GM12878 (cell line): ENCODE measurements at regions not wholly inside any gene's neighbourhood (a gene's known extent, or its start where the extent isn't known, plus 50 kb on each side); places are given as distances from the start of the nearest gene placed in this dataset.

Experiments used
- ATAC-seq: fragments of 200-7000 bp; cut with Tn5 transposase; 3 replicates; pipeline ENCODE4 v1.9.1; 2020; ENCODE audit warnings: mild to moderate bottlenecking, moderate library complexity
- BruUV-seq: library from RNA; stranded (reverse); fragments of 400-500 nt; replicated peaks from 2 replicates; lab custom pipeline; 2021; lab: Mats Ljungman, UMichigan
- CTCF ChIA-PET: fragments of 300-600 bp; sonication (Branson Sonifier 250); formaldehyde crosslinking; extraction: SDS; loops from one replicate; lab custom pipeline; 2021; ENCODE audit warnings: inconsistent platforms; lab: Yijun Ruan, JAX
- POLR2A ChIA-PET: fragments of 350-600 bp; formaldehyde crosslinking; extraction: SDS; loops from one replicate; lab custom pipeline; 2021; ENCODE audit warnings: inconsistent platforms; lab: Charles Lee
- RAD21 ChIA-PET: fragments of 300-600 bp; sonication (Branson Sonifier 250); formaldehyde crosslinking; loops from one replicate; lab custom pipeline; 2023; ENCODE audit warnings: antibody characterized with exemption; ENCODE audit not compliant: unreplicated experiment; lab: Charles Lee
- SMC1A ChIA-PET: fragments of 300-600 bp; sonication (Branson Sonifier 250); formaldehyde crosslinking; loops from one replicate; lab custom pipeline; 2023; ENCODE audit not compliant: unreplicated experiment, uncharacterized antibody; lab: Charles Lee
- DNase-seq: peaks from one replicate; pipeline ENCODE4 v3.0.0-alpha.2; 2011; ENCODE audit warnings: low read depth, low spot score
- FAIRE-seq: peaks from 3 replicates; lab custom pipeline; 2011; peaks lifted over from hg19 to GRCh38; lab: Jason Lieb, UNC
- H2AFZ ChIP-seq: 2 replicates; pipeline ENCODE4 v1.6.0; 2011; ENCODE audit warnings: low read depth, low read length, control low read depth; ENCODE audit not compliant: control insufficient read depth
- H3K27ac ChIP-seq: 2 replicates; pipeline ENCODE4 v1.5.1; 2011; ENCODE audit warnings: control low read depth; ENCODE audit not compliant: control insufficient read depth, insufficient read depth
- H3K27me3 ChIP-seq, 2 experiments: replicated peaks in 1 of 2; 2 replicates each; pipeline versions ENCODE4 v1.6.0 to v1.6.1; 2011; ENCODE audit warnings: low read length in 1 of 2; ENCODE audit not compliant: control insufficient read depth in 2 of 2, insufficient read depth in 2 of 2
- H3K36me3 ChIP-seq, 2 experiments: 2 replicates each; pipeline ENCODE4 v1.5.1; 2011; ENCODE audit warnings: low read length in 1 of 2; ENCODE audit not compliant: control insufficient read depth in 2 of 2, insufficient read depth in 2 of 2
- H3K4me1 ChIP-seq: 2 replicates; pipeline ENCODE4 v1.6.1; 2011; ENCODE audit warnings: mild to moderate bottlenecking, low read length, moderate library complexity, mixed read lengths; ENCODE audit not compliant: control insufficient read depth, insufficient read depth
- H3K4me2 ChIP-seq: 2 replicates; pipeline ENCODE4 v1.6.0; 2011; ENCODE audit warnings: control low read depth; ENCODE audit not compliant: control insufficient read depth, insufficient read depth
- H3K4me3 ChIP-seq: fragments of 200-600 bp; sonication (generic); 2 replicates; pipeline ENCODE4 v1.5.1; 2016
- H3K79me2 ChIP-seq: 2 replicates; pipeline ENCODE4 v1.6.0; 2011; ENCODE audit warnings: low read length; ENCODE audit not compliant: control insufficient read depth, insufficient read depth
- H3K9ac ChIP-seq: 2 replicates; pipeline ENCODE4 v1.8.0; 2011; ENCODE audit warnings: low read length, control low read depth, mixed read lengths; ENCODE audit not compliant: control insufficient read depth, insufficient read depth
- H3K9me3 ChIP-seq: replicated peaks from 3 replicates; pipeline ENCODE4 v1.5.1; 2011; ENCODE audit warnings: mild to moderate bottlenecking, low read length; ENCODE audit not compliant: control insufficient read depth, insufficient read depth
- H4K20me1 ChIP-seq: 2 replicates; pipeline ENCODE4 v1.6.0; 2011; ENCODE audit not compliant: control insufficient read depth, insufficient read depth
- ATF2 ChIP-seq: IDR thresholded peaks from 2 replicates; pipeline ENCODE4 v1.6.1; 2012; ENCODE audit warnings: low read length, inconsistent platforms
- BHLHE40 ChIP-seq, 2 experiments: fragments of 450-650 bp in 1 of 2; IDR thresholded peaks; 2 replicates each; pipeline ENCODE4 v1.6.1; 2011 to 2017; ENCODE audit warnings: low read depth in 2 of 2, borderline replicate concordance in 1 of 2, improper control_type of control experiment in 1 of 2, low read length in 1 of 2, mild to moderate bottlenecking in 1 of 2
- ESRRA ChIP-seq: IDR thresholded peaks from 2 replicates; pipeline ENCODE4 v1.6.1; 2012; ENCODE audit warnings: mild to moderate bottlenecking, low read length, improper control_type of control experiment
- ETV6 ChIP-seq, 2 experiments: fragments of 450-650 bp in 1 of 2; IDR thresholded peaks in 1 of 2; conservative IDR thresholded peaks in 1 of 2; 2 replicates each; pipeline ENCODE4 v1.6.1; 2014; ENCODE audit warnings: antibody characterized with exemption in 1 of 2, borderline replicate concordance in 1 of 2, low read depth in 1 of 2, mild to moderate bottlenecking in 1 of 2, moderate library complexity in 1 of 2
- NFIC ChIP-seq: IDR thresholded peaks from 2 replicates; pipeline ENCODE4 v1.6.1; 2012; ENCODE audit warnings: low read depth, mild to moderate bottlenecking, inconsistent platforms, low read length, moderate library complexity
- RELA ChIP-seq: fragments of 450-650 bp; IDR thresholded peaks from 2 replicates; pipeline ENCODE4 v1.8.0; 2014; ENCODE audit warnings: borderline replicate concordance; ENCODE audit not compliant: partially characterized antibody
- RELB ChIP-seq: fragments of 450-650 bp; IDR thresholded peaks from 2 replicates; pipeline ENCODE4 v1.6.1; 2017; ENCODE audit warnings: low read depth, mild to moderate bottlenecking, moderate library complexity
- WGBS: methylation state at CpG from one replicate; pipeline ENCODE4 v1.1.6; 2016; ENCODE audit warnings: low lambda C conversion rate; ENCODE audit not compliant: insufficient replicate concordance, insufficient coverage; ENCODE audit errors: missing lambda C conversion rate; 5-methylcytosine and 5-hydroxymethylcytosine counted together
- in situ Hi-C: fragments of 300-500 bp; cut with MboI; formaldehyde crosslinking; loops from 9 replicates; pipeline ENCODE4 v1.14.3; 2018; ENCODE audit warnings: mixed read lengths
- intact Hi-C: fragments of 100-400 bp; cut with micrococcal nuclease; formaldehyde crosslinking; loops from one replicate; pipeline ENCODE4 v1.14.2; 2022; ENCODE audit not compliant: unreplicated experiment

- SMC1A ChIA-PET, result interaction anchor here (1.1 to 1.9 kb wide), 2 partner anchors 17 to 36 kb away, joined by 3 to 5 read pairs; no protein-coding TSS in a partner anchor
- Histone ChIP-seq H3K27ac (no peak overlapping the region), H3K4me1 (peaks cover 5% of the 10 kb centered on the region), H4K20me1 (no peaks in the 10 kb centered on the region), H2AFZ (no peak overlapping the region), H3K4me3 (no peak overlapping the region), H3K9ac (no peak overlapping the region), H3K79me2 (no peaks in the 10 kb centered on the region), H3K27me3 (no peaks in the 10 kb centered on the region), H3K4me2 (no peak overlapping the region), H3K36me3 (no peaks in the 10 kb centered on the region), H3K9me3 (no peaks in the 10 kb centered on the region; the same call in 2 of the 3 replicates)
- CTCF ChIA-PET, result interaction anchor here (0.8 kb wide), 1 partner anchor 21 kb away, joined by 3 read pairs; no protein-coding TSS in a partner anchor
- in situ Hi-C loops (no loop called here), intact Hi-C loops (no loop called here)
- no peak for DNase-seq
- 31% methylated on average over 3 of the region's 3 CpGs for WGBS
- FAIRE-seq, result no peak
- TF ChIP-seq RELB (no peak), ESRRA (no peak), BHLHE40 (IDR thresholded peaks at IDR 0.05; ENCODE audit: borderline replicate concordance in 1 of 2, low read depth in 2 of 2, low read length in 1 of 2) (no peak), ETV6 (conservative IDR thresholded peaks at IDR 0.05 in 1 of 2, IDR thresholded peaks at IDR 0.05 in 1 of 2; ENCODE audit: borderline replicate concordance in 1 of 2, low read depth in 1 of 2) (no peak), ATF2 (no peak), RELA (no peak), NFIC (no peak)
- BruUV-seq, result no TSS peak
- no peak for ATAC-seq
- RAD21 ChIA-PET, result no interaction called here
- POLR2A ChIA-PET, result no interaction called here
These were observed 687.2 kb downstream of the RNF144A start for GRCh38 chr2:7604456-7604855.
